Urinary bladder (tissue), 3 donors: ENCODE measurements at regions not wholly inside any gene's neighbourhood (a gene's known extent, or its start where the extent isn't known, plus 50 kb on each side); places are given as distances from the start of the nearest gene placed in this dataset.

Experiments used
- DNase-seq: peaks from one replicate; pipeline ENCODE4 v3.0.0-alpha.2; 2015; ENCODE audit errors: extremely low spot score
- H3K27ac ChIP-seq: one replicate; pipeline ENCODE4 v1.5.1; 2013; ENCODE audit warnings: low read depth, mild to moderate bottlenecking, moderate library complexity
- H3K36me3 ChIP-seq: one replicate; pipeline ENCODE4 v1.6.1; 2013; ENCODE audit warnings: mild to moderate bottlenecking, moderate library complexity; ENCODE audit not compliant: insufficient read depth
- H3K4me1 ChIP-seq: one replicate; pipeline ENCODE4 v1.6.1; 2013; ENCODE audit warnings: mild to moderate bottlenecking, moderate library complexity; ENCODE audit not compliant: insufficient read depth
- H3K4me3 ChIP-seq: one replicate; pipeline ENCODE4 v1.5.1; 2013; ENCODE audit warnings: low read depth, low read length
- WGBS: extraction: QIAGEN DNeasy Blood & Tissue Kit; methylation state at CpG from one replicate; pipeline ENCODE4 v1.1.7; 2013; 5-methylcytosine and 5-hydroxymethylcytosine counted together
- donor health status: healthy with polysubstance abuse.
- donor health status: healthy.

DNA sequence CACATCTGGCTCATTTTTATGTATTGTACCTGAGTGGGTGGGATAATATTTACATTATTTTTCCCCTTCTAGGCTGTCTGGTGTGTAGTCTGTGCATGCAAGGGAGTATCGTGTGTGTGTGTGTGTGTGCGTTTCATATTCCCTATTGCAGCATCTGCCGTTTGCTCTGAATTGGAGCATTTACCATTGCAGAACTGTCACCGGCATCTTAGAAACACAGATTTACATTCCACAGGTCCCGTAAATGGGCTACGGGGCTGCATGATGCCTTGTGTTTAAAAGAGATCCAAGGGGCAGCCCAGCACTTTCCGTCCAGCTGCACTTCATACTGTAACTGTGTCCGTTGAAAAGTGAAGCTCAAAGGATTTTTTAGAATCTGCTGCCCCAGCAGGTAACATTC lies 167.1 kb upstream of the KIAA1217 start:
- no peaks in the 10 kb centered on the region for H3K36me3 ChIP-seq
- WGBS: 28% methylated on average over 8 of the region's 8 CpGs
- DNase-seq: no peak
- H3K27ac ChIP-seq: no peak overlapping the region
- H3K4me1 ChIP-seq: no peaks in the 10 kb centered on the region
- H3K4me3 ChIP-seq: no peak overlapping the region

DNA sequence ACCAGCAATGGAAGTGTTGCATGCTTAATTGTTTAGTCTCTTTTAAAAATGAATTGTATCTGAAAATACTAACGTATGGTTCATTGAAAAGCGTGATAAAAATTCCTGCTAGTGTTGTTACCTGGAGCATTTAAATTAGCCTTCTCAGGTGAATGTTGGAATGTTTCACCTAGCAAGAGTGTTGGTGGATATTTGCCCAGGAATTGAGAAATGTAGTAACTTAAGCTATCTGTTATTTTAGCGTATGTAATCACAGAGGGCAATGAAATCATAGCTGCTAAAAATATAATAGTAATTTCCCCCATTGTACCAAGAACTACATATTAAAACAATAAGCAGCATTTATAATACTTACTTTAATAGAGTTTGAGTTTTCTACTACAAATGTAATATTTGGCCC lies 166.1 kb upstream of the KIAA1217 start:
- H3K36me3 ChIP-seq: no peaks in the 10 kb centered on the region

DNA sequence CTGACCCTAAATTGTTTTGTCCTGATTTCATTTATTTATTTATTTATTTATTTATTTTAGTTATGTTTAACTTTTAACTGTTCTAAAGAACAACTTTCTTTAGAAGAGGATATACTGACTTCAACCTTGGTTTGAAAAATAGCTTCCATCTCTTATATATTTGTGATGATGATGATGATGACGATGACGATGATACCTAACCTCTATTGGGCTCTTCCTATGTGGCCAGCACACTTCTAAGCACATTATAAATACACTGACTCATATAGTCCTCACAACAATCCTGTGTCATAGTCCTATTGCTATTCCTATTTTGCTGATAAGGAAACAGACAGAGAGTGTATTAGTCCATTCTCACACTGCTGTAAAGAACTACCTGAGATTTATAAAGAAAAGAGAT lies 162.9 kb upstream of the KIAA1217 start:
- Histone ChIP-seq H3K4me3 (no peak overlapping the region), H3K36me3 (no peaks in the 10 kb centered on the region), H3K27ac (no peak overlapping the region), H3K4me1 (no peaks in the 10 kb centered on the region)
- WGBS: 95% methylated on average over 2 of the region's 2 CpGs
- no peak for DNase-seq

More for the DNA sequence above, 166.1 kb upstream of the KIAA1217 start:
- H3K4me1 ChIP-seq: no peaks in the 10 kb centered on the region
- 84% methylated on average over 3 of the region's 3 CpGs for WGBS
- no peak for DNase-seq
- no peak overlapping the region for H3K27ac ChIP-seq
- H3K4me3 ChIP-seq: no peak overlapping the region

DNA sequence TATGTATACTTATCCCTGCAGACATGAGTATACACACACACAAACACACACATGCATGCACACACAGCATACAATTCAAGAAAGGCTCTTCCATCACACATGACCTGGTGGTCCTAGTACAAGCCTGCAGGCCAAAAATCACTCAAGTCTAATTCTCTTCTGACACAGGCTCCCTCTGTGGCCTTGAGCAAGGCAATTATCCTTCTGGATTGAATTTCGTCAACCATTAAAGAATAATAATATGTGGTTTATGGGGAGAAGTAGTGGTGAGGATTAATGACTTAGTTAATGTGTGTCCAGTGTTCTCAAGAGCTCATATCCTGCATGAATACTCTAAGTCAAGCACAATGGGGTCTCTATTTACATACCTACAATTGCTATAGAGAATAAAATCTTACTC lies 161.8 kb upstream of the KIAA1217 start:
- no peaks in the 10 kb centered on the region for H3K36me3 ChIP-seq
- DNase-seq: no peak
- no peak overlapping the region for H3K27ac ChIP-seq
- no peaks in the 10 kb centered on the region for H3K4me1 ChIP-seq
- WGBS: 90% methylated on average over 1 of the region's 1 CpG
- no peak overlapping the region for H3K4me3 ChIP-seq

DNA sequence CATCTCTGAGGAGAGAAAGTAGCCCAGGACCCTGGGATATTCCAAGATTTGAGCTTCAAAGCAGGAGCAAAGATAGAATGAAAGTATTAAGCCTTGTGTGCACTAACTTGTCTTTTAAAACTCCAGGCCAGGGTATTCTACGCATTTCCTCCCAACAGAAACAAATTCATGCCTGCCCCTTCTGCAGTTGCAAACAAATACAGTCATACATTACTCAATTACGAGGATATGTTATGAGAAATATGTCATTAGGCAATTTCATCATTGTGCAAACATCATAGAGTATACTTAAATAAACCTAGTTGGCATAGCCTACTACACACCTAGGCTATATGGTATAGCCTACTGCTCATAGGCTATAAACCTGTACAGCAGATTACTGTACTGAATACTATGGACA lies 154.5 kb upstream of the KIAA1217 start:
- Histone ChIP-seq H3K27ac (no peak overlapping the region), H3K4me1 (no peaks in the 10 kb centered on the region), H3K4me3 (no peak overlapping the region), H3K36me3 (no peaks in the 10 kb centered on the region)
- WGBS: 80% methylated on average over 2 of the region's 2 CpGs
- no peak for DNase-seq

DNA sequence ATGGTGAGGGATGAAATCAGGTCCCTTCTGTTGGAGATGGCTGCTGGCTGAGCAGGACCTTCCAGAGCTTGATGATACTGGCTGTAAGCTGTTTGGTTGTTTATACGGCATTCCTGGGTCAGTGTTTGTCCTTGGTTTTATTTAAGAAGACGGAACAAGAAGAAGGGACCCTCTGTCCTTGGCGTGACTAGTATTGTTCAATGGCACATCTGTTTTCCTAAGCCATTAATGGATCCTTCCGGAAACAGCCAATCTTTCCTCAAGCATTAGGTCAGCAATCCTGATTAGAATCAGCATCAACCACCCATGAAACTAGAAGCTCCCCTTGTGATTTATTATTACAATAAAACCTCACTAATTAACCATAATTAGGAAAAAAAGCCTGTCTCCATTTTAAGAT lies 128.7 kb upstream of the KIAA1217 start:
- Histone ChIP-seq H3K4me1 (no peaks in the 10 kb centered on the region), H3K27ac (no peak overlapping the region), H3K36me3 (no peaks in the 10 kb centered on the region), H3K4me3 (no peak overlapping the region)
- WGBS: 60% methylated on average over 4 of the region's 4 CpGs
- no peak for DNase-seq

DNA sequence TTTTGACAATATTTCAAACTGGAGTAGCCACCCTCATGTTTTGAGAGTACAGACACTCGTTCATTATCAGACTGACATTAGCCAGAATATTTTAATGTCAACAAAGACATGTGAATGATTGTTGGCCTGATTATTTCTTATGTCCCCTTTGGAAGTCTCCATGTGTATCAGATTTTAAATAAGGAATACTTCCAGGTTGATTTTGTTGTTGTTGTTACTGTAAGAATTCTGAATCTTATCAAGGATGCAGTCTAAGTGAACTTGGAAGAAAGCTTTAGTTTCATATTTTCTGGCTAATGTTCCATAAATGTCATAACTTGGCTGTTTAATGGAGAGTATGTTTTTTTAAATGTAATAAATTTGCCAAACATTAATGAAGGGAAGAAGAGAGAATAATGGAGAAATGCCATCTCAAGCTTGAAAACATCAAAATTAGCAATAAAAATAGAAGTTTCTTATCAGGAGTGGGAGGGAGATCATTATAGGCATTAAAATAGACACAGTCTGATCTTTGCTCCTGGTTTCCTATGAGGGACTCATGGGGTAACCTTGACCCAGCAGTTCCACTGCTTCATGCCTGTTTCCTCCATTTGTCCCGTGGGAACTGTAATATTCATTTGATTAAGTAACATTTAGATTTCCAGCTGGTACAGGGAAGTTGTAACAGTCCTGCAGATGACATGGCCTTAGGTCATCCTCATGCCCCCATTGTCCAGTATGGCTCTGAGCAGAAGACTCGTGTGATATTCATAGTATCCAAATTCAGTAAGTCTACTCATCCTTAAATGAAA lies 122.4 kb upstream of the KIAA1217 start:
- Histone ChIP-seq H3K4me3 (no peak overlapping the region), H3K4me1 (no peaks in the 10 kb centered on the region), H3K27ac (no peak overlapping the region), H3K36me3 (no peaks in the 10 kb centered on the region)
- DNase-seq: peak; percentile 18
- 40% methylated on average over 3 of the region's 3 CpGs for WGBS

DNA sequence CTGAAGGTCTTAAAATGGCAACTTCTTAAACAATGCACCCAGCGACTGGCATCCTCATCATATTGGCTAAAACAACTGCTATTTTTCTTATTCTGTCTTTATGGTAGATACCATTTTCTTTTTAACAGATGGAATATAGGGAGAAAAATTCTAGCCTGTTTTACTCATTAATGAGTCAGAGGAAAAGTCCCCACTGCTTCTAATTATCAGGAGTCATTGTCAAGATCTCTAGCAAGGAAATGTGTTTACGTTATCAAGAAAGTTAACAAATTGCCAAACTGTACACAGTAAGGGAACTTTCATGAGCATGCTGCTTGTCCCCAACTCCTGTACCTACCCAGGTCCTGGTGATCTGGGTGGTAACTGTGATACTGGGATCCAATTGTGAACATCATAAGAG lies 117.7 kb upstream of the KIAA1217 start:
- Histone ChIP-seq H3K36me3 (no peaks in the 10 kb centered on the region), H3K4me3 (no peak overlapping the region), H3K4me1 (no peaks in the 10 kb centered on the region), H3K27ac (no peak overlapping the region)
- DNase-seq: no peak
- WGBS: 59% methylated on average over 2 of the region's 2 CpGs

DNA sequence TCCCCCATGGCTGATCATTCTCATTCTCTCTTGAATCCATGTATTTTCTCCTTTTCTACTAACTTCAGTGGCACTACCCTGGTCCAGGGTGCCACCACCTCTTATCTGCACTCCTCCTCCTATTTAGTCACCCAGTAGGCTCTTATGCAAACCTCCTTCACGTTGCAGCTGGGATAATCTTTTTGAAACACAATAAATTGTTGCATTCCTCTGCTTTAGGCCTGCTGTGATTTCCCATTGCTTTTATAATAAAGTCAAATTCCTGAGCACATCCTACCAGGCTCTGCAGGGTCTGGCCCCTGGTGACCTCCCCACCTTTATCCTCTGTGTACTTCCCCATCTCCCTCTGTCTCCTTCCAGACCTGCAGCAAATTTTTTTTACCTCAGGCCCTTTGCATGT lies 112.7 kb upstream of the KIAA1217 start:
- DNase-seq: no peak
- no peak overlapping the region for H3K4me3 ChIP-seq
- no peaks in the 10 kb centered on the region for H3K4me1 ChIP-seq
- no peaks in the 10 kb centered on the region for H3K36me3 ChIP-seq
- 40% methylated on average over 1 of the region's 1 CpG for WGBS
- H3K27ac ChIP-seq: no peak overlapping the region

DNA sequence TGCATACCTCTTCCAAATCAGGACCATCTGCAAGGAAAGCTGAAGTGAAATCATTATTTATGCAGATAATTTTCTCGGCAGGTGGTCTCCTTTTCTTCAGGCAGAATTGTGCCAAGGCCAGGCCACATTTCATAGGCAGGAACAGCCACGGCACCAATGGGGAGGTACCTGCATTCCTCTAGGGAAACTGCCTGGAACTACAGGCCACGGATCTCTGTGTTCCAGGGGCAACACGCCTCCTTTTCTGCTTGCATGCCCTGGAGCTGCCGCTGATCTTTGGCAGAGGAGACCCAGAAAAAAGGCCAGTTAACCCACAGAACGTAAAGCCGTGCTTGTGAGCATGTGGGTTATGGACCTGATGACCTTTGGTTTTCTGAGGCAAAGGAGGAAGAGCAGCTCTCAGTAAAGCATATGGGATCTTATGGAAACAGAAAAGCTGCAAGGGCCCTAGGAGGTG lies 111.2 kb upstream of the KIAA1217 start:
- WGBS: 46% methylated on average over 7 of the region's 7 CpGs
- Histone ChIP-seq H3K4me3 (no peak overlapping the region), H3K4me1 (no peaks in the 10 kb centered on the region), H3K36me3 (no peaks in the 10 kb centered on the region), H3K27ac (no peak overlapping the region)
- DNase-seq: no peak

DNA sequence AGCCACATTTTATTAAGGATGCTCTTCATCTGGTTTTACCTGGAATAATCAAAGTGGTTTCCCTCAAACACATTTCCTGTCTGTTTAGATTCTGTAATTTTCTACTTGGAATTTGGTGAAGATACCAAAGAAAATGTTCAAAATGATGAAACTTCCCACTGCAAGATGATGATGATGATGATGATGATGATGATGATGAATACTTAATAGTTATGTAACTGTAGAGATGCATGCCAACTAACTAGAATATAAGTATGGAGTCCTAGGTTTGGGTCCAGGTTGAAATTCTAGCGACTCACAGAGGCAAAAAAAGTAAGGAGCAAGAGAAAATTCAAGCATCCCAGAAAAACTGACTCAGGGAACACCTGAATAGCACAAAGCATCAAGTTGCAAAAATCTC lies 104.0 kb upstream of the KIAA1217 start:
- no peak overlapping the region for H3K4me3 ChIP-seq
- 85% methylated on average over 1 of the region's 1 CpG for WGBS
- no peaks in the 10 kb centered on the region for H3K36me3 ChIP-seq
- H3K27ac ChIP-seq: no peak overlapping the region
- DNase-seq: no peak
- H3K4me1 ChIP-seq: no peaks in the 10 kb centered on the region

DNA sequence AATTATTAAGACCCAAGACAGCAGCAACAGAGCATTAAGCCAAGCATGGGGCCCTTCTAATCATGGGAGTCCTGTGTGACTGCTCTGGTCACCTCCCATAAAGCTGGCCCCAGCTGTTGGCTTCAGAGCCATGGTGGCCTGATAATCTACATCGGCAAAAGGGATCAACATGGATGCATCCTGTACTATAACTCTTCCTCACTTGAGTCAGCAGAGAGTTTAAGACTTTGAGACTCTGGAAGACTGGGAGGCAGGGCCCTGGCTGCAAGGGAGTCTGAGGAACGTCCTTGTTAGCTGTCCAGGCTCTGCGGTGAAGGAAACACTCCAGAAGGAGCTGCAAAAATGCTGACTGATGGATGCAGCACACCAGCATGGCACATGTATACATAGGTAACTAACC lies 95.0 kb upstream of the KIAA1217 start:
- Histone ChIP-seq H3K4me1 (no peaks in the 10 kb centered on the region), H3K4me3 (no peak overlapping the region), H3K27ac (no peak overlapping the region), H3K36me3 (no peaks in the 10 kb centered on the region)
- DNase-seq: no peak
- 59% methylated on average over 3 of the region's 3 CpGs for WGBS

DNA sequence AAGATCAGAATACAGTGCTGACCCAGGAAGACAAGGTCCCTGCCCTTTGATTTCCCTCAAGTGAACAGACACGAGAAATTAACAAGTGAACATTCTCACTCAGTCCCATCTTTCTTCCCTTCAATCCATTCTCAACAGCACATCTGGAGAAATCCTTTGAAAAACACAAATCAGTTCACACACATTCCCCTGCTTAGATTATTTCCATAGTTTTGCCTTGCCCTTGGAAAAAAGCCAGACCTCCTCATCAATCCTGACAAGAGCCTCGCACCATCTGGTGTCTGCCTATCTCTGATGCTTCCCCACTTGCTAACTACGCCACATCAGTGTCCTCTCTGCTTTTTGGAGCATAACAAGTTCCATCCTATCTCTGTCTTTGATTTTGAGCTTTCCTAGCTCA lies 94.4 kb upstream of the KIAA1217 start:
- H3K27ac ChIP-seq: no peak overlapping the region
- DNase-seq: no peak
- H3K36me3 ChIP-seq: no peaks in the 10 kb centered on the region
- H3K4me1 ChIP-seq: no peaks in the 10 kb centered on the region
- 75% methylated on average over 3 of the region's 3 CpGs for WGBS
- no peak overlapping the region for H3K4me3 ChIP-seq

DNA sequence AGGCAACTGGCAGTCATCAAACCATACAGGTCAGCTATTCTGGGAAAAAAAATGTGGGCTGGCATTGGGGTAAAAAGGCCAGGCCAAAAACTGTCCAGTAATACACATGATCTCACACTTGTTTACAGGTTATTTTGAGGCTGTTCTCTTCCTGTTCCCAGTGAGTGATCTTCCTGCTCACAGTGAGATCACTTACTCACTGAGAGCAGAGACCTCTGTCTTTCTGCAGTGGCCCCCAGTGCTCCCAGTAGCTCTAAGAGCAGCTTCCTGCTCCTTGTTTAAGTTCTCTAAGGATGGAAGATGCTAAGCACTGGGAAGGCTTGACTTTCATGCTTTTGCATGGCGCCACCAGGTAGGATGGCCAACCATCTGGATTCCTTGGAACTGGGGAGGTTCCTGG lies 93.5 kb upstream of the KIAA1217 start:
- Histone ChIP-seq H3K4me3 (no peak overlapping the region), H3K27ac (no peak overlapping the region), H3K4me1 (no peaks in the 10 kb centered on the region), H3K36me3 (no peaks in the 10 kb centered on the region)
- 98% methylated on average over 1 of the region's 1 CpG for WGBS
- no peak for DNase-seq

DNA sequence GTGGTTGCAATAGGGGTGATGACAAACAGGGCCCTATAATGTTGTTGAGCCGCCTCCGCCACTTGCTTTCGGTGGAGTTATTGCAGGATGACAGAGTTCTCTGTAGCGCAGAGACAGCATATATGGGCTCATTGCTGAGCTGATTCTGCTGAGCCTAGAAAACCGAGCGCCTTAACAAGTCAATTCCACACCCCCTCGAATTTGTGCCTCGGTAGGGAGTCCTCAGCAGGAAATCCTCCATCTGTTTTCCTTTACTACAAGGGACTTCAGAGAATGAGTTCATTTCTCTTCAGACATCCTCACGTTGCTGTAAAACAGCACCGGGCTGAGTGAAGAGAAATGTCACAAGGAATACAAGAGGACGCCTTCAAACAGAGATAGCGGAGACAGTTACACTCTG lies 90.7 kb upstream of the KIAA1217 start:
- DNase-seq: no peak
- no peak overlapping the region for H3K4me3 ChIP-seq

More for the DNA sequence above, 90.7 kb upstream of the KIAA1217 start:
- Histone ChIP-seq H3K27ac (no peak overlapping the region), H3K36me3 (no peaks in the 10 kb centered on the region), H3K4me1 (no peaks in the 10 kb centered on the region)
- WGBS: 23% methylated on average over 12 of the region's 12 CpGs
